NCI-H2196 (cell line): ENCODE measurements at regions not wholly inside any gene's neighbourhood (a gene's known extent, or its start where the extent isn't known, plus 50 kb on each side); places are given as distances from the start of the nearest gene placed in this dataset.

Experiments used
- DNase-seq: peaks from one replicate; lab custom pipeline; 2025; ENCODE audit not compliant: unreplicated experiment; lab: John Stamatoyannopoulos, UW

GRCh38 chr4:12595489-12595888 is 888.7 kb downstream of the RAB28 start:
- no peak for DNase-seq

GRCh38 chr4:12588582-12588981 is 895.6 kb downstream of the RAB28 start:
- no peak for DNase-seq

GRCh38 chr4:12586242-12587006 is 897.7 kb downstream of the RAB28 start:
- DNase-seq: no peak

GRCh38 chr4:12584116-12584875 is 899.8 kb downstream of the RAB28 start:
- DNase-seq: no peak

- DNase-seq: no peak
Observed at GRCh38 chr4:12583275-12583674, 900.9 kb downstream of the RAB28 start.

GRCh38 chr4:12580787-12581186 is 903.4 kb downstream of the RAB28 start:
- DNase-seq: no peak

GRCh38 chr4:12579172-12579571 is 905.0 kb downstream of the RAB28 start:
- DNase-seq: no peak

GRCh38 chr4:12576409-12576808 is 907.7 kb downstream of the RAB28 start:
- no peak for DNase-seq

- no peak for DNase-seq
Observed at GRCh38 chr4:12573716-12574115, 910.4 kb downstream of the RAB28 start.

GRCh38 chr4:12562476-12563140 is 921.5 kb downstream of the RAB28 start:
- DNase-seq: no peak

GRCh38 chr4:12562021-12562420 is 922.1 kb downstream of the RAB28 start:
- DNase-seq: no peak

GRCh38 chr4:12555011-12555410 is 929.1 kb downstream of the RAB28 start:
- DNase-seq: no peak

- no peak for DNase-seq
Observed at GRCh38 chr4:12548678-12549077, 935.5 kb downstream of the RAB28 start.

- no peak for DNase-seq
Observed at GRCh38 chr4:12545812-12546211, 938.3 kb downstream of the RAB28 start.

- no peak for DNase-seq
Observed at GRCh38 chr4:12538162-12538561, 946.0 kb downstream of the RAB28 start.

GRCh38 chr4:12534684-12535083 is 949.5 kb downstream of the RAB28 start:
- no peak for DNase-seq

- DNase-seq: no peak
Observed at GRCh38 chr4:12519426-12519825, 964.7 kb downstream of the RAB28 start.

- no peak for DNase-seq
Observed at GRCh38 chr4:12507868-12508481, 976.2 kb downstream of the RAB28 start.

GRCh38 chr4:12500409-12500808 is 983.7 kb downstream of the RAB28 start:
- no peak for DNase-seq

- DNase-seq: no peak
Observed at GRCh38 chr4:12499693-12500092, 984.4 kb downstream of the RAB28 start.

- DNase-seq: no peak
Observed at GRCh38 chr4:12495211-12495610, 988.9 kb downstream of the RAB28 start.
